ENCODE measurements at regions not wholly inside any gene's neighbourhood (a gene's known extent, or its start where the extent isn't known, plus 50 kb on each side); places are given as distances from the start of the nearest gene placed in this dataset.

- Histone ChIP-seq H3K27me3 (ENCODE audit: insufficient read depth, low read depth, low read length) (no peaks in the 10 kb centered on the region), H3K9ac (ENCODE audit: low read length) (peak overlapping the region; percentile 35), H3K79me2 (replicated peaks; ENCODE audit: insufficient read depth, low read length) (no peaks in the 10 kb centered on the region), H3K4me3 (ENCODE audit: low read length) (no peak overlapping the region), H4K20me1 (ENCODE audit: insufficient read depth) (no peaks in the 10 kb centered on the region), H3K9me3 (ENCODE audit: low read length) (no peaks in the 10 kb centered on the region), H3K9me2 (ENCODE audit: insufficient read depth, low read length) (no peaks in the 10 kb centered on the region), H2AFZ (ENCODE audit: low read depth, low read length) (no peak overlapping the region), H3K27ac (ENCODE audit: low read length) (no peak overlapping the region), H3K4me2 (ENCODE audit: low read length) (no peak overlapping the region), H3K36me3 (ENCODE audit: insufficient read depth, low read length) (no peaks in the 10 kb centered on the region), H3F3A (ENCODE audit: insufficient read depth, low read length, poor library complexity, severe bottlenecking) (no peaks in the 10 kb centered on the region)
- TF ChIP-seq REST (IDR thresholded peaks at IDR 0.05; ENCODE audit: borderline replicate concordance) (no peak), MXI1 (conservative IDR thresholded peaks at IDR 0.05; ENCODE audit: poor library complexity, severe bottlenecking) (no peak), EP300 (conservative IDR thresholded peaks at IDR 0.05; ENCODE audit: poor library complexity, severe bottlenecking) (no peak), TAF1 (IDR thresholded peaks at IDR 0.05; ENCODE audit: low read depth) (no peak), SMC3 (conservative IDR thresholded peaks at IDR 0.05; ENCODE audit: poor library complexity) (no peak), CTCF (IDR thresholded peaks at IDR 0.05; ENCODE audit: poor library complexity, severe bottlenecking) (no peak), EZH2 (IDR thresholded peaks at IDR 0.05; ENCODE audit: borderline replicate concordance, insufficient read depth, low read length, poor library complexity, severe bottlenecking) (no peak), RAD21 (conservative IDR thresholded peaks at IDR 0.05) (no peak), POLR2AphosphoS5 (IDR thresholded peaks at IDR 0.05) (no peak)
Measured at GRCh38 chr1:29708796-29709703, 472.7 kb downstream of the PTPRU start.

- no peak overlapping the region for H2AFZ ChIP-seq (ENCODE audit: low read depth, low read length)
- H3F3A ChIP-seq (ENCODE audit: insufficient read depth, low read length, poor library complexity, severe bottlenecking): no peaks in the 10 kb centered on the region
- no peaks in the 10 kb centered on the region for H4K20me1 ChIP-seq (ENCODE audit: insufficient read depth)
- no peaks in the 10 kb centered on the region for H3K9me3 ChIP-seq (ENCODE audit: low read length)
- no peaks in the 10 kb centered on the region for H3K36me3 ChIP-seq (ENCODE audit: insufficient read depth, low read length)
- H3K4me2 ChIP-seq (ENCODE audit: low read length): no peak overlapping the region
- no peaks in the 10 kb centered on the region for H3K79me2 ChIP-seq (replicated peaks; ENCODE audit: insufficient read depth, low read length)
- no peak overlapping the region for H3K4me3 ChIP-seq (ENCODE audit: low read length)
- no peaks in the 10 kb centered on the region for H3K9me2 ChIP-seq (ENCODE audit: insufficient read depth, low read length)
- no peaks in the 10 kb centered on the region for H3K27me3 ChIP-seq (ENCODE audit: insufficient read depth, low read depth, low read length)
- TF ChIP-seq CTCF (IDR thresholded peaks at IDR 0.05; ENCODE audit: poor library complexity, severe bottlenecking) (no peak), POLR2AphosphoS5 (IDR thresholded peaks at IDR 0.05) (no peak), REST (IDR thresholded peaks at IDR 0.05; ENCODE audit: borderline replicate concordance) (no peak), EZH2 (IDR thresholded peaks at IDR 0.05; ENCODE audit: borderline replicate concordance, insufficient read depth, low read length, poor library complexity, severe bottlenecking) (no peak), EP300 (conservative IDR thresholded peaks at IDR 0.05; ENCODE audit: poor library complexity, severe bottlenecking) (no peak), SMC3 (conservative IDR thresholded peaks at IDR 0.05; ENCODE audit: poor library complexity) (no peak), TAF1 (IDR thresholded peaks at IDR 0.05; ENCODE audit: low read depth) (no peak)
- no peak overlapping the region for H3K27ac ChIP-seq (ENCODE audit: low read length)
- peak overlapping the region; percentile 6 for H3K9ac ChIP-seq (ENCODE audit: low read length)
Measured at GRCh38 chr1:29708381-29708780, 472.1 kb downstream of the PTPRU start.

Measured in neural cell (in vitro differentiated cells).